ENCODE measurements at regions not wholly inside any gene's neighbourhood (a gene's known extent, or its start where the extent isn't known, plus 50 kb on each side); places are given as distances from the start of the nearest gene placed in this dataset.

DNA sequence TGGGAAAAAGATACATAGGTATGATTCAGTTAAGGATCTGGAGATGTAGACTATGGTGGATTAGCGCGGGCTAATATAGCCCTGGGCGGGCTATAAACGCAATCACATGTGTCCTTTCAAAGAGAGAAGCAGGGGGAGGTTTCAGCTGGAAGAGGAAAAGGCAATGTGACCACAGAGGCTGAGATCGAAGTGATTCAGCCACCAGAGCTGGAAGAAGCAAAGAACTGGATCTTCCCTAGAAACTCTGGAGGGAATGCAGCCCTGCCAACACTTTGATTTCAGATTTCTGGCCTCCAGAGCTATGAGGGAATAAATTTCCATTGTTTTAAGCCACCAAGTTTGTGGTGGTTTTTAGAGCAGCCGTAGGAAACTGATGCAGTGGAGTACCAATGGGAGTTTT is 81.5 kb upstream of the NHSL1 start:
- DNase-seq, result no peak

DNA sequence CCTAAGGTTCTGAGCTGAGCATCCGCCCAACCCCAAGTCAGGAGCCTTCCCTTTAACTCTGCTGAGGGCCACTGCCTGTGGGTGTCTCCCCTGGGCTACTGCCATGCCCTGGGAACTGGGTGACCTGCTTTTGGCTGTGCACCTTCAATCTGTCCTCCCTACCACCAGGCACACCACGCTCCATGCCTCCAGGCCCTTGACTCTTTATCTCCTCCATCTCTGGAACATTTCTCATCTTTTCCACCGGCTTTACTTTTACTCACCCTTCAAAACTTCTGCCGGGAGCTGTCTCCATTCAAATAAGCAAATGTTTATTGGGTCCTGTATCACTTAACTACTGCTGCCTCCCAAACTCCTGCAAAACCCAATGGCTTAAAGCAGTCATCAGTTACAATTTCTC is 83.3 kb upstream of the NHSL1 start:
- DNase-seq, result no peak

DNA sequence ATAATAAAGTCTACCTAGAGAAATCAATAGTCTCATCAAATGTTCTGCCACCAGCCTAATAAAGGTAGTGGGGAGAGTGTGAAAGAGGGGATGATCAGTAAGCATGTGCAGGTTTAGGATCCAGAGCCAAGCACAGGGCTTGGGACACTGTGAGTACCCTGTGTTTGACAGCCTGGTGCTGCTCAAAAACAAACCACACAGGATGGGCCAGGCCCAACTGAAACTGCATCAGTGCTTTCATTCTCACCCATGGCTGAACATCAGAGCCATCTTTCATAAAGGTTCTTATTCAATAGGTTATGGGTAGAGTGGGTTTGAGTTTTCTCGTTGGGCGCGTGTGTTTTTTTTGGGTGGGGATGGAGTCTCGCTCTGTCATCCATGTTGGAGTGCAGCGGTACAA is 87.3 kb upstream of the NHSL1 start:
- DNase-seq, result no peak

DNA sequence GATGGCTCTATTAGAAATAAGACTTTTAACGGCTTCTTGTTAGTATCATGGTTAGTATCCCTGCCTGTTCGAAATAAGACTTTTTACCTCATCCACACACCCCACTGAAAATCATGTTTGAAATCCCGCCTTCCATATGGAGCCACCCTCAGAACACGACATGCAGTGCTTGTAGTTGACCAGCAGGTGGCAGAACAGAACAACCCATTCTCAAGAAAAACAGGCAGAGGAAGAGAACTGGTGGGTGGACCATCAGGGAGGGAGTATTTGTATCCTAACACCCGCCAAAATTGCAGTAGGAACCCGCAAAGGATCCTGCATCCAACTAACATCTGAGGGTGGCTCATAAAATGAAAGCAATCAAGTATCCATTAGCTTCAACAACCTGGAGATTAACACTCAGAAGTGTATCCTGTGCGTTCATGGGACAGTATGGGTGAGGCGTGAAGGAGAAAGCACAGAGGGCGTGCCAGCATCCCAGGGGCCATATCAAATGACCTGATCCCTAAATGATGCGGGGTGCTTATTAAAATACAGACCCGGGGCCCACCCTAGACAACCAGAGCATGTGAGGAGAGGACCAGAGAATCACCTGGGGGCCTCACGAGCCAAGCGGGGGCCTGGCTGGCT is 89.6 kb upstream of the NHSL1 start:
- DNase-seq, result peak; percentile 48

DNA sequence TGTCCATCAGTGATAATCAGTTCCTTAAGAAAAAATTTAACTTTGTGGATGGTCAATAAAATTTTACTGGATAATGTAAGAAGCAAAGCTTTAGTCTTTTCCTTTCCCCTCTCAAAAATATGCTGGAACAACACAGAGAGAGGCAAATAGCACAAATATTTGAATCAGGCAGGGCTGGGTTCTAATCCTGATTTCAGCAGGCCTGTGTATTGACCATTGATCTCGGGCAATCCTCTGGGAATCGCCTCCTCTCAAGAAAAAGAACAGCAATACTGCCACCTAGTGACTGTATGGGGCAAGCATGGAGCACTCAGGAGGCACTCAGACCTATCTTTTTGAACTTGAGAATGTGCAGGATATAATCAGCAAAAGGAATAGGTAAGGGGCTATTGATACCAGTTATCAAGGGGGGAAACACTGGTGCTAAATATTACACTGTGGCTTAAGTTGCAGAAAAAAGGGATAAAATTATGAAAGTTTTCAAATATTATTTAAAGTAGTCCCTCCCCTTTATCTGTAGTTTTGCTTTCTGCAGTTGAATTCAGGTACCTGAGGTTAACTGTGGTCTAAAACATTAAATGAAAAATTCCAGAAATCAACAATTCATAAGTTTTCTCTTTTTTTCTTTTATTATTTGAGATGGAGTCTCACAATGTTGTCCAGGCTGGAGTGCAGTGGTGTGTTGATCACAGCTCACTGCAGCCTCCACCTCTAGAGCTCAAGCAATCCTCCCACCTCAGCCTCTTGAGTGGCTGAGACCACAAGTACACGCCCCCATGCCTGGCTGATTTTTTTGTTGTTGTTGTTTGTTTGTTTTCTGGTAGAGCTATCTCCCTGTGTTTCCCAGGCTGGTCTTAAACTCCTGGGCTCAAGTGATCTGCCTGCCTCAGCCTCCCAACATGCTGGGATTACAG is 91.8 kb upstream of the NHSL1 start:
- DNase-seq, result peak; percentile 43

DNA sequence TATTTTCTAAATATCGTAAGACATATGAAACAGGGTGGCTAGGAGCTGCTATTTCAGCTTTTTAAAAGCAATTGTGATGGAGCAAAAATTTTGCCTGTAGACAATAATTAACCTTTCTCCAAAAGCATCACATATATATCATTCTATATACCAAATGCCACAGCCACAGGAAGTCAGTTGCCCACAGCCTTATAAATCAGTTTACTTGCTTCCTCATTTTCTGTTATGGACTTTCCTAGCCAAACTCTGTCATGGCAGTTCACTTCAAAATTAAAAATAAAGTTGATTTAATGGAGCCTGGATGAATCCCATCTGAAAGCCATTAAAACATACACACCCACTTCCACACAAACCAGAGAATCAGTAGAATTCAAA is 93.4 kb upstream of the NHSL1 start:
- no peak for DNase-seq

DNA sequence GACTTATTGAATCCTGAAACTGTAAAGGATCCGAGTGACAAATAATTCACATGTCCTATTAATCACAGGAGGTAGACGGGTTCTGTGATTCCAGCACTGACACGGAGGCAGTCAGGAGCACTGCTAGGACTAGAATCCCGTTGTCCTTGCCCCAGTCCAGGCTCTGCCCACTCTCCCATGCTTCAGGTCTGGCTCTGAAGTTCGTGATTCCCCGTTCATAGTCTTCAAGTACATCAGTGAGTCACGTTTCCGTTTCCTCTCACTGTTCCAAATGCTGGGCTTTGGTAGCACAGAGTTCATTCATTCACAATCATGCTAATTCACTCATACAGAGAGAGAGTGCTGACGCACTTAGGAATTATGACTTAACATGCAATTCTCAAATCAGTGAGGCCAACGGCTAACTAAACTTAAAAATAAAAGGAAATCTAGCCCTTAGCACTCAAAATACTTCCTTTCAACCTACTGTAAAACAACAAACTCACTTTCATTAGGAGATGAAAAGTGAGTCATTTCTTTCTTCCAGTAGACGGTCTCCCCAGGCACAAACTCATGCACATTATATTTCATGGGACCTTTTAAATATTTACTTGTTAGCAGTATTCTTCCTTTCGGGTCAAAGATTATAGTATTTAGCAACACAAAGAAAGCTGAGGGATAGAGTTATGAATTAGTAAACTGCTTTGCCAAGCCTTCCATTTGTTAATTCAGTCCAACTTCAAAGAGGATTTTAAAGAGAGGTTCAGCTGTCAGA is 94.0 kb upstream of the NHSL1 start:
- peak; percentile 40 for DNase-seq

DNA sequence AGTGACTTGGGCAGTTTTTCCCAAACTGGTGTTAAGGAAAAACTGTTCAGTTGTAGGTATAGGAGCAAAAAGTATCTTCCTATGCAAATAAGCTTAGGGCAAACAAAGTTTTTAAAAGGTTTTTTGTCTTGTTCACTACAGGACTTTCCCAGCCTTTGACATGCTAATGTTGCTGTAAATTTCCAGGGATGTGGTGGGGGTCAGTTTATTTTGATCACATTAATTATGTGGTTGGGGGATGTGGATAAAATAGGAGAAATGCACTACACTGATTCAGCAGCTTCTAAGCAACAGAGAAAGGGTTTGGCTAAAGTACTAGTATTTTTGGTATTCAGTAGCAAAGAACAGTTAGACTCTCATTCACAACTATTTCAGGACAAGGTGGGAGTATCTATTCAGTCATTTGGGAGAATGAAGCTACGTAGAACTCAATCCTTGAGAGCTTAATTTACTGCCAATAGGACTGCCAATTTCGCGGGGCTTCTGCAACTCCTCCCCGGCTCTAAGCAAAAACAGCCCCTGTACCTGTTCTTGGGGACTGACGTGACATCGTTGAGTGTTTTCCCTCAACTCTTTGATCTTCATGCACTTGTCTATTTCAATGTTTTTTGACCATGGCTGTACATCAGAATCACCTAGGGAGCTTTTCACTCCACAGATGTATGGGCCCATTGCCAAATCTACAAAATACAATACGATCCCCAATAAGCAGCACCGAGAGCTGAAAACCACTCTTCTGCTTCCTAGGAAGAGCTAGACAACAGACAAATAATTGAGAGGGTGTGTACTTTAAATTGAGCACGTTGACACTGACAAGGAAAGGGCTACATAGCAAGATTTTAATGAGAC is 94.8 kb upstream of the NHSL1 start:
- DNase-seq, result no peak

DNA sequence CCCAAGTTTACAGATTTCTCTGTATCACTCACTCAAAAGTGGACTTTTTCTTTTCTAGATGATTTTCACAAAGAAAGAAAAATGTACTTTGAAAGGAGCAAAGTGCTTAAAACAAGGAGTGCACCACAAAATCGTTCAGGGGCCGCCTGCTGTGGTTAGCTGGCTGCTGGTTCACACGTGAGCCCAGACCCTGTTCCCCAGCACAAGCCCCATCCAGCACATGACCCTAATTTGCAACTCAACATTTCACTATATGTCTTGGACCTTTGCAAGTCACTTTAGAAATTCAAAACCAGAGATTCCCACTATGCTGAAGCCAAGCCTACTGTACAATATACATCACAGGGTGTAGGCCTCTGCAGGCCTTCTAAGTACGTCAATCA is 95.5 kb upstream of the NHSL1 start:
- no peak for DNase-seq

DNA sequence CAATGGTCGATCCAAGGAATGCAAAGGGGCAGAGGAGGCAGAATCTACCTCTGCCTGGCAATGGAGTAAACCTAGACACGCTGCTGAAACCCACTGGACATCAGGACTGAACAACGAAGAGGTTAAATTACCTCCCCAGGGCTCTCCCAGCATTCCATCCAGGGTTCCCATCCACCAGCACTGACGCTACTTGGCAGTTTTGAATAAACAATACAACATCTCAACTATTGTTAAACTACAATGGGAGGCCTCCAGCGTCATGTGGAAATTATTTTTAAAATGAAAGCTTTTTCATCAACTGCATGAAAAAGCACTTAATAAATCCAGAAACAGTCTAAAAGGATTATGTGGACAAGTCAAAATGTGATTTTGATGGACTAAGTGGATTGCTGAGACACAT is 96.8 kb upstream of the NHSL1 start:
- DNase-seq, result no peak

DNA sequence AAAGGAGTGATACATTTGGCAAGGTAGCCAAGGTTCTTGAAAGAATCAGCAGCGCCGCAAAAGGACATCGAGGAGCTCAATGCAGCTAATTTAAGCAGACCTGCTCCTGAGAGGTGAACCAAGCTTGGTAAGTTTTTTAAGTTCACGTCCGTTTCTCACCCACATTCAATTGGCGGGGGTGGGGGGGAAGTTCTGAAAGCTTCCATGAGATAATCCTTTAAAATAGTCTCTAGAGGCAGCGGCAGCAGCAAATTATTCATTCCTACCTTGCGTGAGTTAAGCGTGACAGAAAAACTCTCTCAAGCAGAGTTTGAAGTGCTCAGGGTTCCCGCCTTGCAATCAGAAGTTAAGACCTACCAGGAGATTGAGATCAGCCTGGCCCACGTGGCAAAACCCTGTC is 97.3 kb upstream of the NHSL1 start:
- no peak for DNase-seq

DNA sequence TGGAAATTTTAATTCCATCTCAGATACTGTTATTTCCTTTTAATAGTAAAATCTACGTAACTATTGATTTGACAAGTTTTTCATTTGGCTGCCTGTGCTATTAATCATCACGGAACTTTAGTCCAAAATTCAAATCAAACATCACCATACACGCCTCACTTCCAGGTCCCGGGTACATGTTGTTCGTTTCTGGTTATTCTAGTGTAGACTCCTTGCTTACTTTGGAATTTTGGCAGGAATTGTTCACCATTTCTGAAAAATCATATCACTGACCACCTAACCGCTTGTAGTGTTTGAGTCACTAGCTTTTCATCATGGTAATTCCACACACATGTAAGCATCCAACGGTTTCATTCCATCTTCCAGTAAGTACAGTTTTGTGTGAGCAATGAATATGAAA is 98.0 kb upstream of the NHSL1 start:
- no peak for DNase-seq

DNA sequence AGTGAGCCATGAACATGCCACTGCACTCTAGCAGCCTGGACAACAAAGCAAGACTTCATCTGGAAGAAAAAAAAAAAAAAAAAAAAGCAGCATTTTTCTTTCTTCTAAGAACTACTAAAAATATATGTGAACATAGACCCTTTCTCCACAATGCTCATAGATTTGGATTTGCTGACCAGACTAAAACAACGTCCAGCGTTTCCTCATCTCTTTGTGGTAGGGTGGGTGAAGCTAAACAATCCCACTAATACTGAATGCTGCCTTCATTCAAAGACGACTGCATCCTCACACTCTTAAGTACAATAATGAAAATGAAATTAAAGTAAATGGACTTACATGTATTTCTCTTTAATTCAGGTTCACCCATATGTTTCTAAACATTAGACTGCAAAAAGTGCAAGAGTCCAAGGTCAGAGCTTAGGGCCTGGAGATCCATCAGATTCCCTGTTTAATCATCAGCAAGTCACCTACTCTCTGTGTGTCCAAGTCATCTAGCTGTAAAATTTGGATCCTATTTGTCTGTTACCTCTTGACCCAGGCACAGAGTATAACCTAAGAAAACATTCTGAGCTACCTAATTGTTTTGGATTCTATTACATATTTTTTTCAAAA is 99.4 kb upstream of the NHSL1 start:
- no peak for DNase-seq

DNA sequence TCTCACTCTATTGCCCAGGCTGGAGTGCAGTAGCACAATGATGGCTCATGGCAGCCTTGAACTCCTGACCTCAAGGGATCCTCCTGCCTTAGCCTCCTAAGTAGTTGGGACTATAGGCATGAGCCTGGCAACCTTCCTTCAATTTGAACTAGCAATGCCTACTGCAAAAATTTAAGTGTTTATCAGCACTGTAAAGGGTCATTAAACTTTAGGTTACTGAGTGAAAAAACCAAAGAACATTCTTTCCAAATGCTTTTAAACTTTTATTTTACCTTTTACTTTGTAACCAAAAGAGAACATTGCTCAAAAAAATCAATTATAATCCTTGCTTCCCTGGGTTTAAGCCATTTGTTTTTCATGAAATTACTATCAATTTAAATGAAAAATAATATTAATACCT is 101.0 kb upstream of the NHSL1 start:
- DNase-seq, result no peak

DNA sequence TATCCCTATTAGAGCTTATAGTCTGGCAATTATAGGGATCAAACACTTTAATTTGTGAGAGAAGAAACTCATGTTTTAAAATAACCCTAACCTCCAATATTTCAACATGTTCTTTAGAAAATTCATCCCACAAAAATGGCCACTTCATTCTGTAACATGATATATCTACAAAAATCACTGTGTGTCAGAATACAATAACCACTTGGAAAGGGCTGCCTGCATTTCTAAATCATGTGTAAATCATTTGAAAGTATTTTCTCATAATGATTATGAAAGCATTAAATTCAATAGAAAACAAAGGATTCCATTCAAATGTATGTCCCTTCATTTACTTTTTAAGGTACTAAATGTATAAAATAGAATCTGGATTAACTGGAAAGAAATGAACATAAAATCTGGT is 101.4 kb upstream of the NHSL1 start:
- DNase-seq, result no peak

DNA sequence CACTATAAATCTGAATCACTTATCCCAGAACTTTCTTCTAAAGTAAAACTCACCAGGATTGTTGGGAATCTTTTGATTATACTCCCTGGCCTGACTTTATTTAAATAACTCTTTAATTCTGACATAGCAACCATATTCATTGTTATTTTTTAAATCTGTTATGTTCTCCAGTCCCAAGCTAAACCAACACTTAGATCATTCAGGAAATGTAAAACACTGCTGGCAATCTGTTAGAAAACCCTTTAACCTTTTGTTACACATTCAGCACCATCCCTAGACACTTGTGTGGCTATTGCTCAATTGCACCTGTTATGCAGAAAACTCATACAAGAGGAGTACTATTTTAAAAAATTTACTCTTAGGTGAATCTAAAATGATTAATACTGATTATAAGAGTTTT is 101.8 kb upstream of the NHSL1 start:
- no peak for DNase-seq

DNA sequence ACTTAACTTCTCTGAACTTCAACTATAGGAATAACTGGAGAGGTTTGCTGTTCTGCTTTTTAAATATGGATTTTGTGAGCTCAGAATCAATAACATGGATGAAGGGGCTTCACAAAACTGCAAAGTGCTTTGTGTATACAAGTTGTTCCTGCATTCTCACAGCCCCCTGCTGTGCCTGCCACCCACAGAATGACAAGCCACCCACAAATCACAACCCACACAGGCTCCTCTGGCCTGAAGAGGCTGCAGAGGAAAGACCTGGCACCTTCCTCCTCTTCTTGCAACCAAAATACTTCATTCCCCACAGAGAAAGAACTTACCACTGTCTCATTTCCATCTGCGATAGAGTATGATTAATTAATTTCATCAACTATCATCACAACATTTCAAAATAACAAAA is 106.7 kb upstream of the NHSL1 start:
- DNase-seq, result no peak

DNA sequence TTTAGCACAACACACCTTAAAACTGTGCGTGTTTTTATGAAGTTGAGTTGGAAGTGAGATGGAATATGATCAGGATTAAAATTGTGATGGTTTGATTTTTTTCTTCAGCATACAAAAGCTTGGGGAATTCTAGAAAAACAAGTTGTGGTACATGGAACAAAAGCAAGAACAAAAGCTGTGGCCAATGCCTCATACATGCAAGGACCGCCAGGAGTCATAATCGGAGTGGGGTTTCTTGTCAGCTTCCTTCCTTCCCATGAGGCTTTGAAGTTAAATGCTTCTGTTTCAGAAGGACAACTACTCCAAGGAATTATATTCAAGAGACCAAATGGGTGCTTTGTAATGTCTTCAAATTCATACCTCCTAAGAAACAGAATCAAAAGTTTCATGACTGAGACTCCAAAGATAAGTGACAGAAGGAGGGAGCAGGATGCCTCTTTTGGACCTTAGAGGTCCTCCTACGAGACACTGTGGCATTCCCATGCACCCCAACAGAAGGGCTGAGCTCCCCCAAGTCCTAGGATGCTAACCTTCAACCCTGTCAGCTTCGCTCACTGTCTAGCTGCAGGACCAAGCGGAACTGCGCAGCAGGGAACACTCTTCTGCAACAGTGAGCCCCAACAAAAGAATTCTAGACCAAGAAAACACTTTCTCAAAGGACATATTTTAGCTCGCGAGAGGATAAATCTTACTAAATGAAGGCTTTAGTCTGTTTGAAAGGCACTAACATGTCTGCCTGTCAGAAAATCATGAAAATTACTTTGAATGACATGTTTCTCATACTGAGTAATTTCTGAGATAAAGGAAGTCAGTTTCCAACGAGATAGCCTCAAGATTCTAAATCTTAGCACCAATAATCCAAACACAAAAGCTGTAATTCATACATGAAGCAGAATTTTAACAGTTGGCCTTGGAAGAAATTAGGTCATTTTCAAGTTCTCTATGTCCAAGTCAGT is 108.5 kb upstream of the NHSL1 start:
- no peak for DNase-seq

DNA sequence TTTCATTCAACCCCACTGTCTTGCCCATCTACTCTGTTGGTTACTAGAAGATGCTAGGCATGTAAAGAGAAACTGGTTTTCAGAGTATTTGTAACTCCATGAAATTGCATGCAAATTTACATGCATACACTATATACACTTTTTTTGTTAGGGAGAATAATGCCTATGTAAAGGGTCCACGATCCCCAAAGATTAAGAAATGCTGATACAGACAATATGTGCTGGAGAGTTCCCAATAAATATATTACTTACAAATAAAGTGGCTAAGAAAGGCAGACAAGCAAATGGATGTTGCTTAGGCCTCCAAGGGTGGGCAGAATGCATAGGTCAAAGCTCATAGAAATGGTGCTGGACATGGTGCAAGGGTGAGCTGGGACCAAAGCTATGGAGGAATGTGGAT is 109.6 kb upstream of the NHSL1 start:
- no peak for DNase-seq

DNA sequence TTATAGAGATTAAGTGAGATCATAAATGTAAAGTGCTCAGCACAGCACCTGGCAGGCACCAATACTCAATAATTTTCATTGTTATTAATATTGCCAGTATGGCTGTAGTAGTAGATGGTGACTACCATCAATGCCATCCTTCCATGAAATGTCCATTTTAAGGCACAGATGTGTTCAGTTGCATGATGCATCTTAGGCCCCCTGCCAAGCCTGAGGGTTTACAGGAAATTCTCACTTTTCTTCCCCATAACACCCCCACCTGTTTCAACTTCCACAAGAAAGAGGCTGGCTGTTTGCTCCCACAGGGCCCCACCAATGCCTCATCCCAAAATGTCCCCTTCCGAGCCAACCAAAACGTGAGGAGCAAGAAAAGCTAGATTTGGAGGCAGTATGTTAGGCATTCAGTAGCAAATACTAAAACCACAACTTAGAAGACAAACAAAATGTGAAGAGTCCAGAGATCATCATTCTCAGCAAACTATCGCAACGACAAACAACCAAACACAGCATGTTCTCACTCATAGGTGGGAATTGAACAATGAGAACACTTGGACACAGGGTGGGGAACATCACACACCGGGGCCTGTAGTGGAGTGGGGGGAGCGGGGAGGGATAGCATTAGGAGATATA is 110.6 kb upstream of the NHSL1 start:
- no peak for DNase-seq

DNA sequence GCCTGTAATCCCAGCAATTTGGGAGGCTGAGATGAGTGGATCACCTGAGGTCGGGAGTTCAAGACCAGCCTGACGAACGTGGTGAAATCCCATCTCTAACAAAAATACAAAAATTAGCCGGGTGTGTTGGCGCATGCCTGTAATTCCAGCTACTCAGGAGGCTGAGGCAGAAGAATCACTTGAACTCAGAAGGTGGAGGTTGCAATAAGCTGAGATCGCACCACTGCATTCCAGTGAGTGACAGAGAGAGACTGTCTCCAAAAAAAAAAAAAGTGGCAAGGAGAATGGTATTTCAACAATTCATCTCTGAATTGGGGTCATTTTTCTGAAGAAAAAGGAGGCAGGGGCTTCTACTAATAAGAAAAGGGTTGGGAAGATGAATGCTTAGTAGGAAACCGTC is 111.5 kb upstream of the NHSL1 start:
- no peak for DNase-seq

Measured in activated naive CD4-positive, alpha-beta T cell treated with Interleukin-2 at 50 U/mL for 16 hours (primary cell).